ENCODE measurements at regions not wholly inside any gene's neighbourhood (a gene's known extent, or its start where the extent isn't known, plus 50 kb on each side); places are given as distances from the start of the nearest gene placed in this dataset.
A peak's percentile ranks its signal among the peaks of the same experiment; 100 is the strongest.

DNA sequence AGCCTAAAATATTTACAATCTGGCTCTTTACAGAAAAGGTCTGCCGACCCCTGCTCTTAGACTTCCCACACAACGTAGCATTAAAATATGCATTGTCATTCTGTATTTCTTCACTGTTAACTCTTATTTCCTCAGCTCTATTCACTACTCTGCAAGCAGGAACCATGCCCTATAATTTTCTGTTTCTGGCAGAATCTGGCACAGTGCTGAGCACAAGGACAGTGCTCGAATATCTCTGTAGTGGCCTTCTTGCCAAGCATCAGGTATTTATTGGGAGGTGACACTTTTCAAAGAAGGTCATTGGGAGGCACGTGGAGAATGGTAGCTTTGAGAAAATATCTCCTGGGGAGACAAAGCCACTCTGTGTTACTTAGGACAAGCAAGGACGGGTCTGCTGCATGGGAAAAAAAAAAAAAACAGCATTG is 77.9 kb downstream of the PSMG1 start:
- peak in 2 of 3 donors; percentile 51 to 64 for DNase-seq

DNA sequence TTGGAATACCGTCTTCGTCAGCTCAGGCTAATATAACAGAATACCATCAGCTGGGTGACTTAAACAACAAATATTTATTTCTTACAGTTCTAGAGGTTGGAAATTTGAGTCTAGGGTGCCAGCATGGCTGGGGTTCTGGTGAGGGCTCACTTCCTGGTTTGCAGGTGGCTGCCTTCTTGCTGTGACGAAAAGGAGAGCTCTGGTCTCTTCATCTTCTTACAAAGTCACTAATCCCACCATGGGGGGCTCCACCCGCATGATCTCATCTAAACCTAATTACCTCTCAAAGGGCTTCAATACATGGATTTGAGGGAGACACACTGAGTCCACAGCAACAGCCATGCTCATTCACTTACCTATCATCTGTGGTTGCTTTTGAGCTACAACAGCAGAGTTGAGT is 78.3 kb downstream of the PSMG1 start:
- DNase-seq: no peak

DNA sequence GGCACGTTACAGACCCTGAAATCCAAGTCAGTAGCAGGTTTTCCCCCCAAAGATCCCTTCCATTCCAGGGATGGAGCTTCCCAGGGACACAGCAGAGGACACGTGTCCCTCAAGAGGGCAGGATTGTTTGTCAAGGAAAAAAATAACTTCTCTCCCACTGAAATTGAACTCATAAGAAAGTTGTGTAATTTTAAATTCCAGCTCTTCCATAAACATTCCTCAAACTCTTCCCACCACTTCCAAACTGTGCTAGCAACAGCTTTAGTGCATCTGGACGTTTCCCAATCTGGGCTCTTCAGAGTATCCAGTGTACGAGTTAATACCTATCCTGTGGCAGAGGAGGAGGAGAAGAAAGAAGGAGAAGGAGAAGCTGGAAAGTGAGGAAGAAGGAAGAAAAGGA is 79.6 kb downstream of the PSMG1 start:
- DNase-seq: no peak

DNA sequence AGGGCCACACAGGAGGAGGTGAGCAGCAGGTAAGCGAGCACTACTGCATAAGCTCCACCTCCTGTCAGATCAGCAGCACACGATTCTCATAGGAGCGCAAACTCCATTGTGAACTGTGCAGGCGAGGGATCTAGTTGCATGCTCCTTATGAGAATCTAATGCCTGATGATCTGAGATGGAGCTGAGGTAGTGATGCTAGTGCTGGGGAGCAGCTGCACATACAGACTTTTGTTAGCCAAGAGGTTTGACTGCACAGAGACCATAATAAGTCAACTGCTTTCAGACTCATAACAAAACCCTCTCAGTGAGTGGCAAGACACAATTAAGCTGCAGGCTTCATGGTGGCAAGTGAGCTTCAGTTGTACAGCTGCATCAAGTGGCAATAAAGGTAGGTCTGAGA is 83.4 kb downstream of the PSMG1 start:
- DNase-seq: no peak

DNA sequence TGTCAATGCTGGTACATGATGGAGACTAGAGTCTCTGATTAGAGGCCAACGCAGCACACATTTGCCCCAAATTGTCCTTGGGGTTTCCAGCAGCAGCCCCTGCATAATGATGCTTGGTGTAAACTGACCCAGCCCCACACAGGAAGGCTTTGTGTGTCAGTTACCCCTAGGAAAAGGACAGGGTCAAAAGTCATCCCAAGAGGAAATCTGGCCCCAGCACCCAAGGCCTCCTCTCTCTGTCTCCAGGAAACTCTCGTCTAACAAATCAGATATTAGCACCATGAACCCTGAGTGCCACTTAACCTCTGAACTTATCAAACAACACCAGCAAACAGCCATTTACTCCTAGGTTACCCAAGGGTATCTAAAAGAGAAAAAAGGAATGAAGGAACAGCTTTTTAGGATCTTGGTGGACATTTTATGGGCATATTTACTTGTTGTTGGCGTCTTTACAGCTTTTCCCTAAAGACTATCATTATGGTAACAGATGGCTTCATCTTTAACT is 84.5 kb downstream of the PSMG1 start:
- no peak for DNase-seq

DNA sequence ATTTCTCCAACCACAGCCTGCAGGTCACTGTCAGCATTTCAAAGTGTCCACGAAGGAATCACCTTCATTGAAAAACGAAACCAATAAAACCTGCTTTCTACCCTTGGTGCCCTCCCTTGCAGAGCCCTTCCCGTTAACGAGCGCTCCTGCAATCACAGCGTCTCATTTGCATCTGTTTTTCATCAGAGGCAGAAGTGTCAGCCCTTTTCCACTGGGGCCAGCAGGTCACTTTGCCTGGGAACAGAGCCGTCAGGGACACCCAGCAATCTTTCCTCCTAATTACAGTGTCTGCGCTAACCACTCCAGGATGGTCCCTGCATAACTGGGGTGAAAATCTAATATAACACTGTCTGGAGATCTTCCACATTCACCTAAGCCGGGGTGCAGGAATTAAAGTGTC is 85.3 kb downstream of the PSMG1 start:
- no peak for DNase-seq

DNA sequence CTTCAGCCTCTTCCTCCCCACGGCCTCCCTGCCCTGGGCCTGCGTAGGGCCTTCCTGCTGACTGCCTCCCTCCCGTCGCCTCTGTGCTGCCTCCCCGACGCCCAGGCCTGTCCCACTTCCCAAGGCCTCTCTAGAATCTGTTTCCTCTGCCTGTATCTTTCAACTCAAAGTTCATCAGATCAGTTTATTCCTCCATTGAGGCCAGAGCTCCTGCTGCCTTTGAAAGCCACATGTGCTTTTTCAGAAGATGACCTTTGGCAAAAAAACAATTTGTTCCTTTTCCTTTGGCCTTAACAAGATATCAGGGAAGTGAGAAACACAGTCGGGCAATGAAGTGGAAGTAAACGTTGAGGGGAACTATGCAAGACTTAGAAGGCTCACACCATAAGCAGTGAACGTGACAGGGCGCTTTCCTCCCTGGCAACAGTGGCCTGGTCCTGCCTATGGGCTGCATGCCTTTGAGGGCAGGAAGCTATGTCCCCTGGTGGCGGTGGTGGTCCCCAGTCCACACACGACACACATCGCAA is 85.9 kb downstream of the PSMG1 start:
- peak; percentile 79 to 87 (median 84) for DNase-seq

DNA sequence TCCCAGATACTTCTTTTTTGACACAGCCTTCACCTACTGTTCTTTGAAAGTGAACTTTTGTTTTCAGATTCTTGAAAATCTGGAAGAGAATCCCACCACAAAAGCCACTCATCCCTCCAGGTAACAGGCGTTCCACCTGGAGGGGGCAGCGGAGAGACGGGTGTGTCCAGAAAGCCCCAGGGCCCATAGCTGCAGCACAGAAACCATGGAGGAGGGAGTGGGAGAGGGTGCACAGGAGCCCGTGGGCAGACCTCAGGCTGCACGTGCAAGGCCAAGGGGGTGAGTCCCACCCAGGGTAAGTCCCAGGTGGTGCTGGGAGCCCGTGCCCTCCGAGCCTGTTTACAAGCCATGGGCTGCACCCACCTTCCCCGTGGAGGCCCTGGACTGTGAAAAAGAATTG is 86.5 kb downstream of the PSMG1 start:
- no peak for DNase-seq

DNA sequence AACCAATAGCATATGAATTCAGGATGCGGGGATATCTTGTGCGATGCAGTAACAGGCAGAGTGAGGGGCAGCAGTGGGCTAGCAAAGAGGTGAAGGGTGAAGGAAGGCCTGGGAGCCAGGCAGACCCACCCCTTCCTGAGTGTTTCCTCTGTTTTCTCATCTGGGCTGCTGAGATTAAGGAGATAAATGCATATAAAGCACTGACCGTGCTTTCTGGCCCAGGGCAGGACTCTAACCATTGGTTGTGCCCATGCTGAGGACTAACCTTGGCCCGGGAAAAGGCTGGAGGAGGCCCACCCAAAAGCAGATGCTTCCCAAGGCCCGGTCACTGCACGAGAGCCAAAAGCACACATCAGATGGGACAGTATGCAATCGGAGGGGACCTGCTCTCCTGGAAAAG is 87.6 kb downstream of the PSMG1 start:
- no peak for DNase-seq

DNA sequence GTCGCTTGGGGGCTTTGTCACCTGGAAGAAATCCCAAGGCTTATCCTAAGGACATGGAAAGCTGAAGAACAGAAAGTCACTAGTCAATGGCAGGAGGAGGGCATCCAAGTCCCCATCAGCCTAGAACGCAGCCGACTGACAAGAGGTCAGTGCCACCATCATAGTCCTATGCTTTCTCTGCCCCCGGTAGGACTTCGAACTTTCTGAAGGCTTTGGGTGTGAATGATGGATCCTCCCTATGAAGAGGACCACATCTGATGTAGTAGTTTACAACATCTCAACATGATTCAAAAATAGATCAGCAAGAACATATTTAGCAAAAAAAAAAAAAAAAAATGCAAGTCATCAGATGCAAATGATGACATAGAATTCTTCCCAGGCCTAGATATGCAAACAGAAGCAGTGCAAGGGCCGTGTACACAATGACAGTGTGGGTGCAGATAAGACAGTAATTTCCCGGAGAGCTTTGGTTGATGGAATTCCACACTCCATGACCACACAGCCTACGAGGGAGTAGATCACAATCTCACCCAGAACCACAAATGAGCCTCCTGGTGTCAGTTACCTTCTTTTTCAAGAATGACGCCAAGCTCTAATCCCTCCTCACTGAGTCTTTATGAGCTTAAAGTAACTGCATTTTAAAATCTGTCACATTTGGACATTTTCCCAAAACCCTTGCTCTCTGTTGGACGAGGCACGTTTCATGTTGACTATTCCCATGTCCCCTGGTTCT is 88.2 kb downstream of the PSMG1 start:
- DNase-seq: peak; percentile 78 to 94 (median 81)

DNA sequence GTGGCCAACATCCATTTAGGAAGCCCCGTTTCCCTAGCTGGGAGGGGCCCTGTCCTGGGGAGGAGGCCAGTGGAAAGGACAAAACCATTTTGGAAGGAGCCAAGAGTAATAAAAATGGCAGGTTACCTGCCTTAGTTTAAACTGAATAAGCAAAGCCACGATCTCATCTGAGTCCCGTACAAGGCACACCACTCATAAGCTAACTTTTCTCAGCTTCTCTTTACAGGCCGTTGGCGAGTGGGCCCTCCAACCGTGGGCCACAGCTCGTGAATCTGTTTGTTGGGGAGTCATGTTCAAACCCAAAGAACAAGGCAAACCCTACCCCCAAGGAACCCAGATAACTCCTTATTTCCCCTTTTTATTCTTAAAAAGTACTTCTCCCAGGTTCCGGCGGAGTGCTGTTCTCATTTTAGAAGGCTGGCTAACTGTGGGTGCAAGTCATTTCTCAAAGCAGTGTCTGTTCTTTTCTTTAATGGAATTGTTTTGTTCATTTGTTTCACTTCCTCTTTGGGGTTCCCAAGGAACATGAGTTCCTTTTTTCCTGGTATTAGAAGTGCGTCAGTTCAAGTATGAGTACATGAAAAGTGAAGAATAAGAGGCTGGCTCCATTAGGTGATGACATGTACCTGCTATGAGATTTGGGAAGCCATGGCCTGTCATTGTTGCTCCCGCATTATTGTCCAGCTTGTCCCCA is 89.0 kb downstream of the PSMG1 start:
- peak; percentile 86 to 98 (median 96) for DNase-seq

DNA sequence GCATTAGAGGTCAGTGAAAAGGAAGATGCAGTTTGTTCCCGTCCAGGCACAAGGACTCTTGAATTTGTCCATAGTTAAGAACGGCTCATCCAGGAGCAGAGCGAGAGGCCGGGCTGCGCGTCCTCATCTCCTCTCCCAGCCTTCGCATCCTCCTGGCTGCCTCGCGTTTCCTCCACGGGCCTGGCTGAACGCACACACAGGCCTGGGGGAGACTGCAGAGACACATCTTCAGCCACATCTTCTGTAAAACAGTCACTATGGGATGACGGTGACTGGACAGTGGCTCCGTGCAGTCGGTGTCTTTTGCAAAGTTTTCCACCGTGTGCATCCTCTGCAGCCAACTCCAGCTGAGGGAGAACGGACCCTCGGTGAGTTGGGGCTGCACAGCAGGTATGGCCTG is 89.7 kb downstream of the PSMG1 start:
- no peak for DNase-seq

DNA sequence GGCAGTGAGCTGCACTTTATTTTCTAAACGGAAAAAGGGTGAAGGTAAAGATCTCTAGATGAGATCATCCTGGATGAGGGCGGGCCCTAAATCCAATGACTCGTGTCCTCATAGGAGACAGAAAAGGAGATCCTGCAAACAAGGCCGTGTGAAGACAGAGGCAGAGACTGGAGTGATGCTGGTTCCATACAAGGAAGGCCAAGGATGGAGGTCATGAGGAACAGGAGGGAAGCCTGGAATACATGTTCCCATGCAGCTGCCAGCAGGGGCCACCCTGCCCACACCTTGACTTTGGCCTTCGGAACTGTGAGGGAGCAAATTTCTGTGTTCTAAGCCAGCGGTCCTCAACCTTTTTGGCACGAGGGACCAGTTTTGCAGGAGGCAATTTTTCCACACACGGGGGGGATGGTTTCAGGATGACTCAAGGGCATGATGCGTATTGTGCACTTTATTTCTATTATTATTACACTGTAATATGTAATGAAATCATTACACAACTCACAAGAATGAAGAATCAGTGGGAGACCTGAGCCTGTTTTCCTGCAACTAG is 94.3 kb downstream of the PSMG1 start:
- peak in 1 of 3 donors; percentile 61 for DNase-seq

DNA sequence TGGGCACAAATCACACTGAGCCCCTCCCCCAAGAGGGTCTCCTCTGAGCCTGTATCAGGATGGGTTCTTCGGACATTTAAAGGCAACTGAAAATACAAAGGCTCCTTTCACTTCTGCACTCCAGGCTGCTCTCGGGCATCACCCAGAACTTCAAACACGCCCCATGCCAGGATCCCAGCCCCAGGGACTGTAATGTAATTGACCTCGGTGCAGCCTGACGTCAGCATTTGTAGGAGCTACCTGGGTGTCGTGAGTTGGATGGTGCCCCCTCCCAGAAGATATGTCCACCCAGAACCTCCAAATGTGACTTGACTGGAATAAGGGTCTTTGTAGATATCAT is 95.2 kb downstream of the PSMG1 start:
- no peak for DNase-seq

DNA sequence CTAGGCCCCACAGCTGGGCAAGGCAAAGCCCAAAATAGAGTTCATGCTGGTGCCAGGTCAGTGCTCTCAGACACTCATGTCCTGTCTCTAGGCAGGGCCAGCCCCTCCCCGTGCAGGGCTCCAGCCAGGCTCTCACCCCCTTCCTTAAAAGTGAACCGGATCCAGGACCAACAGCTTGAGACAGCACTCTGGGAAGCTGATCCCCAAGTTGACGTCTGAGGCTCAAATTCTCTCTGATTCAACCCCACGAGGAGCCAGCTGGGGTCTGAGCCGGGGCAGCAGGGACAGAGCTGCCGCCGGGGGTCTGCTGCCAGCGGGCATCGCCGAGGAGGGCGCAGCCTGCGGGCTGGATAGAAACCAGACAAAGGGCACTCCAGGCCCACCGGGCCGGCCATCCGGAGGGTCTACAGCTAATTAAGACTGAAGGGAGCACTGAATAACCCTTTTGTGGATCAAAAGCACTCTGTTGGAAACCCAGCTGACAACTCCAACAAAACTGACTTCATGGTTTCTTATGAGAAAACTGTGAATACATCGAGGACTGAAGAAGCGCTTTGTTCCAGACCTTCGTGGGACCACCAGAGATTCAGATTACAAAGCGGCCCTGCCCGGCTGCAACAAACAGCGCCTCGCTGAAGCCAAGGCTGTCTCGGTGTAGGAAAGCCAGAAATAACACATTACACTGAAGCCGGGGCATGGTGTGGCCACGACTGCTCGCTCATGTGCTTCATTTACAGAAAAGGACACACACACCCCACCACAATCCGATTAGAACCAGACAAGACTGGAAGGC is 95.8 kb downstream of the PSMG1 start:
- no peak for DNase-seq

DNA sequence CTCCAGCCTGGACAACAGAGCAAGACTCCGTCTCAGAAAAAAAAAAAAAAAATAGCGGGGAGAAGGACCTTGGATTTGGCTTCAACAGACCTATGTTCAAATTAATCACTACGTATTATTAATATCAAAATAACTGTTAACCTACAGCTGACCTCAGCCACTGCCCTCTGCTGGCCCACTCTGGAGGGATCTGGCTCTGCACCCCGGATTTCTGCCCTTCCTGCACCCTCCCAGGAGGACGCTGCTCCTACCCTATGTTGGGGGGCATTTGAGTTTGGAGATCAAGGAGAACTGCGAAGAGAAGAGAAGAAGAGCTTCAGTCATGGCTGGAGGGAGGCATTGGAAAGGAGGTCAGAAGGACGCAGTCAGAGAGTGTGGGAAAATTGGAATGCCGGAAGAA is 96.7 kb downstream of the PSMG1 start:
- DNase-seq: no peak

DNA sequence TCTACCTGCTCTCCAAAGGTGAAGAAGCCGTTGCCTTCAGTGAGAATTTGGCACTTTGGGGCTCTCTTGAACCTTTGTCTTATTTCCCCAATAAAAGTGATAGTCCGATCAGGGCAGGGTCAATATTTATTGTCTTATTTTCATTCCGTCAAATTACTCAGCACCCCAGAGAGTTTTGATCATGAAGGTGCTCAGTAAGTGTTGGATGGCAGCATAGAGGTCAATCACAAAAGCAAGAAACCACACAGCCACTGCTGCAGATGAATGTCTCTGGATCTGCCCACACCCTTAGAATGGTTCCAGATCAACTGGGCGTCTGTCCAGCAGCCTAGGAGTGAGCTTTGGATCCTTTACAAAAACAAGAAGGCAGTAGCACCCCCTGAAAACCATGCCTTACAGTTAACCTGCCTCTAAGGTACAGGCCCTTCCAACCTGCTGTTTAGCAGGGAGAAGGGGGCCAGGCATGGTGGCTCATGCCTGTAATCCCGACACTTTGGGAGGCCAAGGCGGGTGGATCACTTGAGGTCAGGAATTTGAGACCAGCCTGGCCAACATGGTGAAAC is 97.3 kb downstream of the PSMG1 start:
- no peak for DNase-seq

DNA sequence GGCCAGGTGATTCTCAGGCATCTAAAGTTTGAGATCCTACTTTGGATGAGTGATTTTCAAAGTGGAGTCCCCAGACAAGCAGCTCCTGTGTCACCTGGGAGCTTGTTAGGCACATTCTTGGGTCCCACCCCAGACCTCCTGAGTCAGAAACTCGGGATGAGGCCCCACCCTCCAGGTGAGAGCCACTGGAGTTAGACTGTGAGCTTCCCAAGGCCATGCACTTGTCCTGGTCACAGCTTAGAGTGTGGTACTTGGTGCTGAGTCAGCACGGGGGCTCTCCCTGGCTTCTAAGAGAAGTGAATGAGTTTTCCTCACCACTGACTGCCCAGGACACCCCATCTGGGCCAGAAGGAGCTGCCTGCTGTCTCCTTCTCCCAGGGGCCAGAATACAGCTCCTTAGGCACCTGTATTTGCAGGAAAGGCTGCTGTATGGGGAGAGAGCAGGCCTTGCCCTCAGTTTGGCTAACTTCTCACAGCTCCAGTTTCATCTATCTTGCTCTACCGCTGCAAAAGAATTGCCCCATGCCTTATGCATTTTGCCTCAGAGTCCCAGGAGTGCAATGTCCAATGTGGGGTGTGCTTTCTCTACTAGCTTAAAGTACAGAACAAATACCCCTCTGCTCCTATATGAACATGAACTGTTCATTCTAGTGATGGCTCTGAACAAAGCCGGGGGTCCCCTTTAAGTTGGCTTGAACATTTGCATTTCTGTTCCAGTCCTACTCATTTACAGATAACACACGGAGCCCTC is 98.1 kb downstream of the PSMG1 start:
- peak in 1 of 3 donors; percentile 51 for DNase-seq

DNA sequence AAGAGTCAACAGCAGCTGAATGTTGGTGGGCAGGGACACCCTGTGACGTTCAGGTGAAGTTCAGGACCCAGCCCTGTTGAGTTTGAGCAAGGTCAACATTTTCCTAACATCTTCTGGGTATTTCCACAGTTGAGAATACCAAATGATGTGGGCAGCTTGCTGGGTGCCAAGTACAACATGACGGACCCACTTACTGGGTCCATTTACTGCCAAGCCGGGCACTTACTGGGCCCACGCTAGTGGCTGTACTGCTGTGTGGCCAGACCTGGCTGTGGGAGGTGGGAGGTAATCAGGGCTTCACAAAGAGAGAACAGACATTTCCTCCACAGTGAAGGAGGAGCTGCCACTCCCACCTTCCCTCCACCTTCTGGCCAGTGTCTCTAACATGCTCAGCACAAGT is 99.2 kb downstream of the PSMG1 start:
- DNase-seq: no peak

DNA sequence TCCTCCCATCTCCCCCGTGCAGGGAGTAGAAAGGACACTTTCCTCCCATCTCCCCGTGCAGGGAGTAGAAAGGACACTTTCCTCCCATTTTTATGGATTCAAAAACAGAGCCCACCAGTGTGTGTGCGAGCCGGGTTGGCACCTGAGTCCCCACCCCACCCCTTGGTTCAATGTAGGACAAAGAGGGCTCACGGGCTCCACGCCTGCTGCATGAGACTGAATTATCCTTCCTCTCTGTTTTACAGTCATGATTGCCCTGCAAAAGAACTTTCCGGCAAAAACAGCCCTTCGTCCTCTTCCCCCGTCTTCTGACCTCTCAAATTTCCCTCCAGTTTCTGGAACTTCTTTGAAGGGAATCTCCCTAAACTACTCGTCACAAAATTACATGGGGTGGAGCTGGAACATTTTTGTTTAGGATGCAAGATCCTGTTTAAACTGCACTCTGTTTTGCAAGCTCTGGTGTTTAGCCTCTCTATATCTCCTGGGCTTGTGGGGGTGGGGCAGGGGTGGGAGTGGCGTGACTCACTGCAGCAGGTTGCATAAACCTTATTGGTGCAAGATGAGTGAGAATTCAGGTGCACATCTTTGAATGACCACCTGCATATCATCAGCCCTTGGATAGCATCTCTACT is 99.8 kb downstream of the PSMG1 start:
- DNase-seq: peak; percentile 78 to 90 (median 82)

DNA sequence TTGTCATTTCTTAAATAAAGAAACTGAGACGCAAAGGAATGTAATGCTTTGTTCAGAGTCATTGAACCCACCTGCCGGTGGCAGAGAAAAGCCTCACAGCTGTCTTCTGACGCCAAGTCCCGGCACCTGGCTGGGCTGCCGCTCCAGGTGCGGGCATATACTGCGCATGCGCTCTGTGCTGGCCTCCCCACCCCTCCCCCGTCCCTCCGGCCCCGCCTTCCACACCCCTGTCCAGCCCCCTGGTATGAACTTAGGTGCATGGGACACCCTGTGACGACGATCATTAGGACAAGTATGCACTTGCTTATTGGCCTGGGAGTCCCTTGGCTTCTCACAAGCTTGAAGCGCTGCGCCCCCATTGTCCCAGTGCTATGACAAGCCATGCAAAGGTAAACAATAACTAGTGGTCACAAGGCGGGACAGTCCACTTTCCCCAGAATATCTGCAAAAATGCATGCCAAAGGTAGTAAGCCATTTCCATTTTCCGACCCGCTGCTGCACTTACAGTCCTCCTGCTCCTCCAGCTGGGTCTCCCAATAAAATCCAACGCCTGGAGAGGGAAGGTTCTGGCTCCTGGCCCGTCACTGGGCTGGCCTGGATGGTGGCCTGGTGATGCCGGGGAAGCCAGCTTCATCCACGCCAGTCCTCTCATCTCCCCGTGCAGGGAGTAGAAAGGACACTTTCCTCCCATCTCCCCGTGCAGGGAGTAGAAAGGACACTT is 100.4 kb downstream of the PSMG1 start:
- no peak for DNase-seq
